ENCODE measurements at regions not wholly inside any gene's neighbourhood (a gene's known extent, or its start where the extent isn't known, plus 50 kb on each side); places are given as distances from the start of the nearest gene placed in this dataset.

DNA sequence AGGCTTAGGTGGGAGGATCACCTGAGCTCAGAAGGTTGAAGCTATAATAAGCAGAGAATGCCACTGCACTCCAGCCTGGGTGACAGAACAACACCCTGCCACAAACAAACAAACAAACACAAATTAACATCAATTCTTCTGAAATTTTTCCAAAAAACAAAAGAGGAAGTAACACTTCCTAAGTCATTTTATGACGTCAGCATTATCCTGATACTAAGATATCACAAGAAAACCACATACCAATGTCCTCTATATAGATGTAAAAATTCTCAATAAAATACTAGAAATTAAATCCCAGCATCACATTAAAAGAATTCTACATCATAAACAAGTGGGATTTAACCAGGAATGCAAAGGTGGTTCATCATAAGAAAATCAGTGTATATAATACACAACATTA, 64.4 kb upstream of the STK26 start:
- Mint-ChIP-seq H3K27ac (no peak overlapping the region), H3K36me3 (peaks cover 6 to 12% of the 10 kb centered on the region in 2 donors), H3K9me3 (peaks cover 0 to 20% of the 10 kb centered on the region in 2 donors)
- DNase-seq (ENCODE audit: low spot score in 2 of 2) (no peak), ATAC-seq (no peak)

DNA sequence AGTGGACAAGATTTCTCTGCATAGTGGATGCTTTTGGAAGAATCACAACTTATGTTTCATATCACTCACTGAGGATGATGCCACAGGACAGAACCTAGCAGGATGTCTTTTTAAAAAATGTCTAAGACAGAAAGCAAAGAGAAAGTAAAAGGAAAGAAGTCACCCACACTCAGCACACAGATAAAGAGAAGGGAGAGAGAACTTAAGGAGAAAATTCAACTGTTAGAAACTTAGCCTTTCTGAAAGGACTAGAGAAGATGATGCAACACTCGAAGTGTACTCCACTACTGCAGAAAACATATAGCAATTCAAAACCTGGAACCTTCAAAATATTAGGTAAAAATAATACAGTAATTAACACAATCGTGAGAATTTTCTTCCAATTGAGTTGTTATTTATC, 52.8 kb upstream of the STK26 start:
- ATAC-seq: peak; percentile 18 to 34
- no peak overlapping the region for H3K27ac Mint-ChIP-seq
- DNase-seq (ENCODE audit: low spot score in 2 of 2): no peak
- no peaks in the 10 kb centered on the region for H3K9me3 Mint-ChIP-seq
- no peaks in the 10 kb centered on the region for H3K36me3 Mint-ChIP-seq
